Kidney epithelial cell (primary cell): ENCODE measurements at regions not wholly inside any gene's neighbourhood (a gene's known extent, or its start where the extent isn't known, plus 50 kb on each side); places are given as distances from the start of the nearest gene placed in this dataset.

ENCODE experiments used
- DNase-seq: peaks from one replicate; pipeline ENCODE4 v3.0.0-alpha.2; 2010; ENCODE audit warnings: low read depth
- H3K27me3 ChIP-seq: 2 replicates; pipeline ENCODE4 v1.6.0; 2011; ENCODE audit warnings: low read length; ENCODE audit not compliant: control insufficient read depth, insufficient read depth
- H3K36me3 ChIP-seq: 2 replicates; pipeline ENCODE4 v1.5.1; 2011; ENCODE audit warnings: low read length; ENCODE audit not compliant: control insufficient read depth, insufficient read depth
- H3K4me3 ChIP-seq: 2 replicates; pipeline ENCODE4 v1.5.1; 2011; ENCODE audit warnings: low read depth, mild to moderate bottlenecking, control low read depth, low read length
- CTCF ChIP-seq: IDR thresholded peaks from 2 replicates; pipeline ENCODE4 v1.5.1; 2011; ENCODE audit warnings: mild to moderate bottlenecking, moderate library complexity, low read length, control low read depth, inconsistent platforms; ENCODE audit not compliant: insufficient read depth, poor library complexity, severe bottlenecking

GRCh38 chr13:65881561-65882155 lies 1348.5 kb downstream of the PCDH9 start:
- no peaks in the 10 kb centered on the region for H3K36me3 ChIP-seq
- DNase-seq, result no peak
- H3K4me3 ChIP-seq, result no peak overlapping the region
- TF ChIP-seq CTCF, result no peak
- no peaks in the 10 kb centered on the region for H3K27me3 ChIP-seq

- TF ChIP-seq CTCF, result no peak
- no peak for DNase-seq
- no peaks in the 10 kb centered on the region for H3K27me3 ChIP-seq
- no peak overlapping the region for H3K4me3 ChIP-seq
- H3K36me3 ChIP-seq, result no peaks in the 10 kb centered on the region
Observed at GRCh38 chr13:65875031-65875430, 1355.1 kb downstream of the PCDH9 start.

- DNase-seq, result no peak
- no peaks in the 10 kb centered on the region for H3K27me3 ChIP-seq
- TF ChIP-seq CTCF, result no peak
- H3K36me3 ChIP-seq, result no peaks in the 10 kb centered on the region
- H3K4me3 ChIP-seq, result no peak overlapping the region
Observed at GRCh38 chr13:65872448-65872847, 1357.7 kb downstream of the PCDH9 start.

- no peak for DNase-seq
- TF ChIP-seq CTCF, result no peak
- Histone ChIP-seq H3K36me3 (no peaks in the 10 kb centered on the region), H3K4me3 (no peak overlapping the region), H3K27me3 (no peaks in the 10 kb centered on the region)
Observed at GRCh38 chr13:65868884-65869283, 1361.3 kb downstream of the PCDH9 start.

GRCh38 chr13:65868099-65868498 lies 1362.0 kb downstream of the PCDH9 start:
- H3K4me3 ChIP-seq, result no peak overlapping the region
- no peaks in the 10 kb centered on the region for H3K27me3 ChIP-seq
- no peak for TF ChIP-seq CTCF
- no peak for DNase-seq
- H3K36me3 ChIP-seq, result no peaks in the 10 kb centered on the region

GRCh38 chr13:65866138-65866537 lies 1364.0 kb downstream of the PCDH9 start:
- Histone ChIP-seq H3K36me3 (no peaks in the 10 kb centered on the region), H3K4me3 (no peak overlapping the region), H3K27me3 (no peaks in the 10 kb centered on the region)
- DNase-seq, result no peak
- no peak for TF ChIP-seq CTCF
